ENCODE measurements at regions not wholly inside any gene's neighbourhood (a gene's known extent, or its start where the extent isn't known, plus 50 kb on each side); places are given as distances from the start of the nearest gene placed in this dataset.

DNA sequence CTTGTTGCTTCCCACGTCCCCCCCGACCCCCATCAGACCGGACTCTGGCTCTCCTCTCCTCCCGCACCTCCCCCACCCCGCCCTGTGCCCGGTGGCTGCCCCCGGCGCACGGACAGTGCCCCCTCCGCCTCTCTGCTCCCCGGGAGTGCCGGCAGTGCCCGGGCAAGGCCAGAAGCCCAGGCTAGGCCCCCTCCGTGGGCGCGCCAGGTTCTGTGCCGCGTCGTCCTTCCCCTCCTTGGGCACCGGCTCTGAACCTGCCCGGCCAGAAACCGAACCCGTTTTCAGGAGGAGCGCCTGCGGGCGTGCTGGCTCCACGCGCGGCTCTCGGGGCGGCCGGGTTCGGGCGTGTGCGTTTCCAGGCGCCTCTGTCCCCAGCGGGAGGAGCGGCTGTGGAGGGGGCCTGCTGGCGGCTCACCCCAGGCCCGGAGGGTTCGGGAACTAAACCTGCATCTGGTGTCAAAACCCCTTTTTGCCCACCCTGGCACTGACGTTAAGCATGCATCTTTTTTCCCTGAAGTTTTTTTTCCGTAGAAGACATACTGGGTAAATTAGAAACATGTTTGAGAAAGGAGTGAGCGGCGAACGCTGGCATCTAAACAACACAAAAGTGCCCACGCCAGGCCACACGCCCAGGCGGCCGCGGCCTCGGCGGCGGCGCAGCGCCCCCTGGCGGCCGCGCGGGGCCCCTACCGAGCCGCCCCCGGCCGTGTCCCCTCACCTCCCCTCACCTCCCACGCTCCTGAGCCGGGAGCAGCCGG lies 123.9 kb upstream of the SLC1A4 start (continued):
- TF ChIP-seq, protein P1, sequence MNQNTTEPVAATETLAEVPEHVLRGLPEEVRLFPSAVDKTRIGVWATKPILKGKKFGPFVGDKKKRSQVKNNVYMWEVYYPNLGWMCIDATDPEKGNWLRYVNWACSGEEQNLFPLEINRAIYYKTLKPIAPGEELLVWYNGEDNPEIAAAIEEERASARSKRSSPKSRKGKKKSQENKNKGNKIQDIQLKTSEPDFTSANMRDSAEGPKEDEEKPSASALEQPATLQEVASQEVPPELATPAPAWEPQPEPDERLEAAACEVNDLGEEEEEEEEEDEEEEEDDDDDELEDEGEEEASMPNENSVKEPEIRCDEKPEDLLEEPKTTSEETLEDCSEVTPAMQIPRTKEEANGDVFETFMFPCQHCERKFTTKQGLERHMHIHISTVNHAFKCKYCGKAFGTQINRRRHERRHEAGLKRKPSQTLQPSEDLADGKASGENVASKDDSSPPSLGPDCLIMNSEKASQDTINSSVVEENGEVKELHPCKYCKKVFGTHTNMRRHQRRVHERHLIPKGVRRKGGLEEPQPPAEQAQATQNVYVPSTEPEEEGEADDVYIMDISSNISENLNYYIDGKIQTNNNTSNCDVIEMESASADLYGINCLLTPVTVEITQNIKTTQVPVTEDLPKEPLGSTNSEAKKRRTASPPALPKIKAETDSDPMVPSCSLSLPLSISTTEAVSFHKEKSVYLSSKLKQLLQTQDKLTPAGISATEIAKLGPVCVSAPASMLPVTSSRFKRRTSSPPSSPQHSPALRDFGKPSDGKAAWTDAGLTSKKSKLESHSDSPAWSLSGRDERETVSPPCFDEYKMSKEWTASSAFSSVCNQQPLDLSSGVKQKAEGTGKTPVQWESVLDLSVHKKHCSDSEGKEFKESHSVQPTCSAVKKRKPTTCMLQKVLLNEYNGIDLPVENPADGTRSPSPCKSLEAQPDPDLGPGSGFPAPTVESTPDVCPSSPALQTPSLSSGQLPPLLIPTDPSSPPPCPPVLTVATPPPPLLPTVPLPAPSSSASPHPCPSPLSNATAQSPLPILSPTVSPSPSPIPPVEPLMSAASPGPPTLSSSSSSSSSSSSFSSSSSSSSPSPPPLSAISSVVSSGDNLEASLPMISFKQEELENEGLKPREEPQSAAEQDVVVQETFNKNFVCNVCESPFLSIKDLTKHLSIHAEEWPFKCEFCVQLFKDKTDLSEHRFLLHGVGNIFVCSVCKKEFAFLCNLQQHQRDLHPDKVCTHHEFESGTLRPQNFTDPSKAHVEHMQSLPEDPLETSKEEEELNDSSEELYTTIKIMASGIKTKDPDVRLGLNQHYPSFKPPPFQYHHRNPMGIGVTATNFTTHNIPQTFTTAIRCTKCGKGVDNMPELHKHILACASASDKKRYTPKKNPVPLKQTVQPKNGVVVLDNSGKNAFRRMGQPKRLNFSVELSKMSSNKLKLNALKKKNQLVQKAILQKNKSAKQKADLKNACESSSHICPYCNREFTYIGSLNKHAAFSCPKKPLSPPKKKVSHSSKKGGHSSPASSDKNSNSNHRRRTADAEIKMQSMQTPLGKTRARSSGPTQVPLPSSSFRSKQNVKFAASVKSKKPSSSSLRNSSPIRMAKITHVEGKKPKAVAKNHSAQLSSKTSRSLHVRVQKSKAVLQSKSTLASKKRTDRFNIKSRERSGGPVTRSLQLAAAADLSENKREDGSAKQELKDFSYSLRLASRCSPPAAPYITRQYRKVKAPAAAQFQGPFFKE (tag by site-specific recombination; IDR thresholded peaks at IDR 0.05; ENCODE audit: borderline replicate concordance) = no peak
- TF ChIP-seq ZNF548 (tag by site-specific recombination; IDR thresholded peaks at IDR 0.05) = no peak
- no peak for TF ChIP-seq ZNF16 (tag by site-specific recombination; IDR thresholded peaks at IDR 0.05; ENCODE audit: low read depth)
- TF ChIP-seq, protein P2, sequence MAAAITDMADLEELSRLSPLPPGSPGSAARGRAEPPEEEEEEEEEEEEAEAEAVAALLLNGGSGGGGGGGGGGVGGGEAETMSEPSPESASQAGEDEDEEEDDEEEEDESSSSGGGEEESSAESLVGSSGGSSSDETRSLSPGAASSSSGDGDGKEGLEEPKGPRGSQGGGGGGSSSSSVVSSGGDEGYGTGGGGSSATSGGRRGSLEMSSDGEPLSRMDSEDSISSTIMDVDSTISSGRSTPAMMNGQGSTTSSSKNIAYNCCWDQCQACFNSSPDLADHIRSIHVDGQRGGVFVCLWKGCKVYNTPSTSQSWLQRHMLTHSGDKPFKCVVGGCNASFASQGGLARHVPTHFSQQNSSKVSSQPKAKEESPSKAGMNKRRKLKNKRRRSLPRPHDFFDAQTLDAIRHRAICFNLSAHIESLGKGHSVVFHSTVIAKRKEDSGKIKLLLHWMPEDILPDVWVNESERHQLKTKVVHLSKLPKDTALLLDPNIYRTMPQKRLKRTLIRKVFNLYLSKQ (tag by site-specific recombination; IDR thresholded peaks at IDR 0.05; ENCODE audit: borderline replicate concordance) = no peak
- no peak for TF ChIP-seq ZNF266 (tag by site-specific recombination; IDR thresholded peaks at IDR 0.05; ENCODE audit: low read depth)
- TF ChIP-seq, protein P3, sequence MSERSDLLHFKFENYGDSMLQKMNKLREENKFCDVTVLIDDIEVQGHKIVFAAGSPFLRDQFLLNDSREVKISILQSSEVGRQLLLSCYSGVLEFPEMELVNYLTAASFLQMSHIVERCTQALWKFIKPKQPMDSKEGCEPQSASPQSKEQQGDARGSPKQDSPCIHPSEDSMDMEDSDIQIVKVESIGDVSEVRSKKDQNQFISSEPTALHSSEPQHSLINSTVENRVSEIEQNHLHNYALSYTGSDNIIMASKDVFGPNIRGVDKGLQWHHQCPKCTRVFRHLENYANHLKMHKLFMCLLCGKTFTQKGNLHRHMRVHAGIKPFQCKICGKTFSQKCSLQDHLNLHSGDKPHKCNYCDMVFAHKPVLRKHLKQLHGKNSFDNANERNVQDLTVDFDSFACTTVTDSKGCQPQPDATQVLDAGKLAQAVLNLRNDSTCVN (tag by site-specific recombination; optimal IDR thresholded peaks at IDR 0.05) = peak; percentile 60
- no peak for TF ChIP-seq ZNF274 (IDR thresholded peaks at IDR 0.05; ENCODE audit: low read length)
- no peak for TF ChIP-seq ZNF274 (tag by site-specific recombination; IDR thresholded peaks at IDR 0.05; ENCODE audit: borderline replicate concordance)
- TF ChIP-seq ZFP37 (tag by site-specific recombination; IDR thresholded peaks at IDR 0.05) = peak; percentile 35; the same call in 1 of the 2 replicates
- peak; percentile 72; the same call in 1 of the 2 replicates for TF ChIP-seq ZNF610 (tag by site-specific recombination; IDR thresholded peaks at IDR 0.05; ENCODE audit: borderline replicate concordance)
- no peak for TF ChIP-seq SCRT2 (tag by site-specific recombination; IDR thresholded peaks at IDR 0.05)
- no peak for TF ChIP-seq ZNF350 (tag by site-specific recombination; IDR thresholded peaks at IDR 0.05)
- TF ChIP-seq ZNF335 (tag by site-specific recombination; conservative IDR thresholded peaks at IDR 0.05) = peak; percentile 94
- TF ChIP-seq ZNF24 (tag by site-specific recombination; IDR thresholded peaks at IDR 0.05) = no peak
- TF ChIP-seq ZNF211 (tag by site-specific recombination; IDR thresholded peaks at IDR 0.05; ENCODE audit: low read depth) = no peak
- TF ChIP-seq, protein P4, sequence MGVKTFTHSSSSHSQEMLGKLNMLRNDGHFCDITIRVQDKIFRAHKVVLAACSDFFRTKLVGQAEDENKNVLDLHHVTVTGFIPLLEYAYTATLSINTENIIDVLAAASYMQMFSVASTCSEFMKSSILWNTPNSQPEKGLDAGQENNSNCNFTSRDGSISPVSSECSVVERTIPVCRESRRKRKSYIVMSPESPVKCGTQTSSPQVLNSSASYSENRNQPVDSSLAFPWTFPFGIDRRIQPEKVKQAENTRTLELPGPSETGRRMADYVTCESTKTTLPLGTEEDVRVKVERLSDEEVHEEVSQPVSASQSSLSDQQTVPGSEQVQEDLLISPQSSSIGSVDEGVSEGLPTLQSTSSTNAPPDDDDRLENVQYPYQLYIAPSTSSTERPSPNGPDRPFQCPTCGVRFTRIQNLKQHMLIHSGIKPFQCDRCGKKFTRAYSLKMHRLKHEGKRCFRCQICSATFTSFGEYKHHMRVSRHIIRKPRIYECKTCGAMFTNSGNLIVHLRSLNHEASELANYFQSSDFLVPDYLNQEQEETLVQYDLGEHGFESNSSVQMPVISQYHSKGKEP (tag by site-specific recombination; IDR thresholded peaks at IDR 0.05) = no peak
- 0 out of 2 replicates have a peak, but pooled peaks have one; percentile 20 for TF ChIP-seq KLF10 (tag by site-specific recombination; IDR thresholded peaks at IDR 0.05)
- 0 out of 2 replicates have a peak, but pooled peaks have one; percentile 7 for TF ChIP-seq KLF1 (tag by site-specific recombination; IDR thresholded peaks at IDR 0.05)
- TF ChIP-seq ZNF37A (tag by site-specific recombination; IDR thresholded peaks at IDR 0.05) = no peak
- TF ChIP-seq ZNF792 (tag by site-specific recombination; IDR thresholded peaks at IDR 0.05) = no peak
- TF ChIP-seq, protein P5, sequence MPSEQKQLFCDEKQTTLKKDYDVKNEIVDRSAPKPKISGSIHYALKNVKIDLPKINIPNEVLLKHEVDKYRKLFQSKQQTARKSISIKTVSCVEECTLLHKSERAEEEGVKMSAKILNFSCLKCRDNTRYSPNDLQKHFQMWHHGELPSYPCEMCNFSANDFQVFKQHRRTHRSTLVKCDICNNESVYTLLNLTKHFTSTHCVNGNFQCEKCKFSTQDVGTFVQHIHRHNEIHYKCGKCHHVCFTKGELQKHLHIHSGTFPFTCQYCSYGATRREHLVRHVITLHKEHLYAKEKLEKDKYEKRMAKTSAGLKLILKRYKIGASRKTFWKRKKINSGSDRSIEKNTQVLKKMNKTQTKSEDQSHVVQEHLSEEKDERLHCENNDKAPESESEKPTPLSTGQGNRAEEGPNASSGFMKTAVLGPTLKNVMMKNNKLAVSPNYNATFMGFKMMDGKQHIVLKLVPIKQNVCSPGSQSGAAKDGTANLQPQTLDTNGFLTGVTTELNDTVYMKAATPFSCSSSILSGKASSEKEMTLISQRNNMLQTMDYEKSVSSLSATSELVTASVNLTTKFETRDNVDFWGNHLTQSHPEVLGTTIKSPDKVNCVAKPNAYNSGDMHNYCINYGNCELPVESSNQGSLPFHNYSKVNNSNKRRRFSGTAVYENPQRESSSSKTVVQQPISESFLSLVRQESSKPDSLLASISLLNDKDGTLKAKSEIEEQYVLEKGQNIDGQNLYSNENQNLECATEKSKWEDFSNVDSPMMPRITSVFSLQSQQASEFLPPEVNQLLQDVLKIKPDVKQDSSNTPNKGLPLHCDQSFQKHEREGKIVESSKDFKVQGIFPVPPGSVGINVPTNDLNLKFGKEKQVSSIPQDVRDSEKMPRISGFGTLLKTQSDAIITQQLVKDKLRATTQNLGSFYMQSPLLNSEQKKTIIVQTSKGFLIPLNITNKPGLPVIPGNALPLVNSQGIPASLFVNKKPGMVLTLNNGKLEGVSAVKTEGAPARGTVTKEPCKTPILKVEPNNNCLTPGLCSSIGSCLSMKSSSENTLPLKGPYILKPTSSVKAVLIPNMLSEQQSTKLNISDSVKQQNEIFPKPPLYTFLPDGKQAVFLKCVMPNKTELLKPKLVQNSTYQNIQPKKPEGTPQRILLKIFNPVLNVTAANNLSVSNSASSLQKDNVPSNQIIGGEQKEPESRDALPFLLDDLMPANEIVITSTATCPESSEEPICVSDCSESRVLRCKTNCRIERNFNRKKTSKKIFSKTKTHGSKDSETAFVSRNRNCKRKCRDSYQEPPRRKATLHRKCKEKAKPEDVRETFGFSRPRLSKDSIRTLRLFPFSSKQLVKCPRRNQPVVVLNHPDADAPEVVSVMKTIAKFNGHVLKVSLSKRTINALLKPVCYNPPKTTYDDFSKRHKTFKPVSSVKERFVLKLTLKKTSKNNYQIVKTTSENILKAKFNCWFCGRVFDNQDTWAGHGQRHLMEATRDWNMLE (tag by site-specific recombination; conservative IDR thresholded peaks at IDR 0.05; ENCODE audit: low read depth) = no peak
- TF ChIP-seq KLF7 (tag by site-specific recombination; IDR thresholded peaks at IDR 0.05; ENCODE audit: borderline replicate concordance) = no peak
- no peak for TF ChIP-seq SP2 (tag by site-specific recombination; IDR thresholded peaks at IDR 0.05)
- TF ChIP-seq ZNF223 (tag by site-specific recombination; IDR thresholded peaks at IDR 0.05) = no peak
- no peak for TF ChIP-seq ZNF48 (tag by site-specific recombination; IDR thresholded peaks at IDR 0.05)

Measured in HEK293 (cell line).